ENCODE measurements at regions not wholly inside any gene's neighbourhood (a gene's known extent, or its start where the extent isn't known, plus 50 kb on each side); places are given as distances from the start of the nearest gene placed in this dataset.

DNA sequence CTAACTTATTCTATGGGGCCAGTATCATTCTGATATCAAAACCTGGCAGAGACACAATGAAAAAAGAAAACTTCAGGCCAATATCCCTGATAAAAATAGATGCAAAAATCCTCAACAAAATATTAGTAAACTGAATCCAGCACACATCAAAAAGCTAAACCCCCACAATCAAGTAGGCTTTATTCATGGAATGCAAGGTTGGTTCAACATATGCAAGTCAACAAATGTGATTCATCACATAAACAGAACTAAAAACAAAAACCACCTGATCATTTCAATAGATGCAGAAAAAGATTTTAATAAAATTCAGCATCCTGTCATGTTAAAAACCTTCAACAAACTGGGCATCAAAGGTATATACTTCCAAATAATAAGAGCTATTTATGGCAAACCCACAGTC lies 133.9 kb upstream of the SSTR4 start:
- Histone ChIP-seq H2AFZ (ENCODE audit: low read depth) (no peak overlapping the region), H3K9me2 (no peaks in the 10 kb centered on the region), H3K27ac (ENCODE audit: low read depth in 2 of 2, low read length in 1 of 2) (no peak overlapping the region), H3K79me2 (ENCODE audit: insufficient read depth) (no peaks in the 10 kb centered on the region), H4K20me1 (ENCODE audit: insufficient read depth) (no peaks in the 10 kb centered on the region), H3K27me3 (ENCODE audit: insufficient read depth) (peaks cover 7% of the 10 kb centered on the region), H3K4me3 (ENCODE audit: low read depth in 2 of 2, low read length in 1 of 2) (no peak overlapping the region), H3F3A (replicated peaks; ENCODE audit: insufficient read depth) (no peaks in the 10 kb centered on the region), H3K9ac (no peak overlapping the region), H3K36me3 (replicated peaks in 1 of 2; ENCODE audit: control insufficient read depth in 1 of 2, insufficient read depth in 2 of 2, low read length in 1 of 2) (no peaks in the 10 kb centered on the region), H3K4me1 (ENCODE audit: control insufficient read depth in 1 of 2, insufficient read depth in 2 of 2, low read depth in 1 of 2, low read length in 1 of 2) (no peaks in the 10 kb centered on the region), H3K9me3 (no peaks in the 10 kb centered on the region), H3K4me2 (no peak overlapping the region)
- no peak for DNase-seq
- no peak for TF ChIP-seq RFX5 (IDR thresholded peaks at IDR 0.05; ENCODE audit: low read length)
- TF ChIP-seq, protein P1, sequence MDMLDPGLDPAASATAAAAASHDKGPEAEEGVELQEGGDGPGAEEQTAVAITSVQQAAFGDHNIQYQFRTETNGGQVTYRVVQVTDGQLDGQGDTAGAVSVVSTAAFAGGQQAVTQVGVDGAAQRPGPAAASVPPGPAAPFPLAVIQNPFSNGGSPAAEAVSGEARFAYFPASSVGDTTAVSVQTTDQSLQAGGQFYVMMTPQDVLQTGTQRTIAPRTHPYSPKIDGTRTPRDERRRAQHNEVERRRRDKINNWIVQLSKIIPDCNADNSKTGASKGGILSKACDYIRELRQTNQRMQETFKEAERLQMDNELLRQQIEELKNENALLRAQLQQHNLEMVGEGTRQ (IDR thresholded peaks at IDR 0.05; ENCODE audit: borderline replicate concordance, low read depth, low read length), result no peak
- TF ChIP-seq ELF1 (IDR thresholded peaks at IDR 0.05), result no peak
- TF ChIP-seq FOXM1 (IDR thresholded peaks at IDR 0.05; ENCODE audit: low read depth), result no peak
- no peak for TF ChIP-seq TAF1 (IDR thresholded peaks at IDR 0.05; ENCODE audit: borderline replicate concordance, low read depth, low read length)
- TF ChIP-seq, protein P2, sequence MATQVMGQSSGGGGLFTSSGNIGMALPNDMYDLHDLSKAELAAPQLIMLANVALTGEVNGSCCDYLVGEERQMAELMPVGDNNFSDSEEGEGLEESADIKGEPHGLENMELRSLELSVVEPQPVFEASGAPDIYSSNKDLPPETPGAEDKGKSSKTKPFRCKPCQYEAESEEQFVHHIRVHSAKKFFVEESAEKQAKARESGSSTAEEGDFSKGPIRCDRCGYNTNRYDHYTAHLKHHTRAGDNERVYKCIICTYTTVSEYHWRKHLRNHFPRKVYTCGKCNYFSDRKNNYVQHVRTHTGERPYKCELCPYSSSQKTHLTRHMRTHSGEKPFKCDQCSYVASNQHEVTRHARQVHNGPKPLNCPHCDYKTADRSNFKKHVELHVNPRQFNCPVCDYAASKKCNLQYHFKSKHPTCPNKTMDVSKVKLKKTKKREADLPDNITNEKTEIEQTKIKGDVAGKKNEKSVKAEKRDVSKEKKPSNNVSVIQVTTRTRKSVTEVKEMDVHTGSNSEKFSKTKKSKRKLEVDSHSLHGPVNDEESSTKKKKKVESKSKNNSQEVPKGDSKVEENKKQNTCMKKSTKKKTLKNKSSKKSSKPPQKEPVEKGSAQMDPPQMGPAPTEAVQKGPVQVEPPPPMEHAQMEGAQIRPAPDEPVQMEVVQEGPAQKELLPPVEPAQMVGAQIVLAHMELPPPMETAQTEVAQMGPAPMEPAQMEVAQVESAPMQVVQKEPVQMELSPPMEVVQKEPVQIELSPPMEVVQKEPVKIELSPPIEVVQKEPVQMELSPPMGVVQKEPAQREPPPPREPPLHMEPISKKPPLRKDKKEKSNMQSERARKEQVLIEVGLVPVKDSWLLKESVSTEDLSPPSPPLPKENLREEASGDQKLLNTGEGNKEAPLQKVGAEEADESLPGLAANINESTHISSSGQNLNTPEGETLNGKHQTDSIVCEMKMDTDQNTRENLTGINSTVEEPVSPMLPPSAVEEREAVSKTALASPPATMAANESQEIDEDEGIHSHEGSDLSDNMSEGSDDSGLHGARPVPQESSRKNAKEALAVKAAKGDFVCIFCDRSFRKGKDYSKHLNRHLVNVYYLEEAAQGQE (IDR thresholded peaks at IDR 0.05; ENCODE audit: low read depth, low read length), result no peak
- no peak for TF ChIP-seq MXI1 (IDR thresholded peaks at IDR 0.05; ENCODE audit: low read depth, low read length)
- no peak for TF ChIP-seq SIN3A (IDR thresholded peaks at IDR 0.05; ENCODE audit: borderline replicate concordance, low read depth, low read length)
- TF ChIP-seq SMC3 (IDR thresholded peaks at IDR 0.05; ENCODE audit: low read depth, low read length), result no peak
- TF ChIP-seq JUND (IDR thresholded peaks at IDR 0.05), result no peak
- TF ChIP-seq NFIC (IDR thresholded peaks at IDR 0.05; ENCODE audit: borderline replicate concordance), result no peak
- no peak for TF ChIP-seq FOSL2 (IDR thresholded peaks at IDR 0.05; ENCODE audit: borderline replicate concordance, low read depth)
- no peak for TF ChIP-seq EZH2phosphoT487 (IDR thresholded peaks at IDR 0.05; ENCODE audit: borderline replicate concordance, low read depth)
- no peak for TF ChIP-seq TCF12 (IDR thresholded peaks at IDR 0.05)
- no peak for TF ChIP-seq YY1 (IDR thresholded peaks at IDR 0.05; ENCODE audit: low read depth)
- TF ChIP-seq RAD21 (IDR thresholded peaks at IDR 0.05; ENCODE audit: low read length), result no peak
- no peak for TF ChIP-seq POLR2AphosphoS5 (IDR thresholded peaks at IDR 0.05; ENCODE audit: low read depth, low read length)
- TF ChIP-seq, protein P3, sequence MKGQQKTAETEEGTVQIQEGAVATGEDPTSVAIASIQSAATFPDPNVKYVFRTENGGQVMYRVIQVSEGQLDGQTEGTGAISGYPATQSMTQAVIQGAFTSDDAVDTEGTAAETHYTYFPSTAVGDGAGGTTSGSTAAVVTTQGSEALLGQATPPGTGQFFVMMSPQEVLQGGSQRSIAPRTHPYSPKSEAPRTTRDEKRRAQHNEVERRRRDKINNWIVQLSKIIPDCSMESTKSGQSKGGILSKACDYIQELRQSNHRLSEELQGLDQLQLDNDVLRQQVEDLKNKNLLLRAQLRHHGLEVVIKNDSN (IDR thresholded peaks at IDR 0.05; ENCODE audit: borderline replicate concordance, low read depth), result no peak
- TF ChIP-seq GABPA (IDR thresholded peaks at IDR 0.05; ENCODE audit: low read depth), result no peak
- TF ChIP-seq, protein P4, sequence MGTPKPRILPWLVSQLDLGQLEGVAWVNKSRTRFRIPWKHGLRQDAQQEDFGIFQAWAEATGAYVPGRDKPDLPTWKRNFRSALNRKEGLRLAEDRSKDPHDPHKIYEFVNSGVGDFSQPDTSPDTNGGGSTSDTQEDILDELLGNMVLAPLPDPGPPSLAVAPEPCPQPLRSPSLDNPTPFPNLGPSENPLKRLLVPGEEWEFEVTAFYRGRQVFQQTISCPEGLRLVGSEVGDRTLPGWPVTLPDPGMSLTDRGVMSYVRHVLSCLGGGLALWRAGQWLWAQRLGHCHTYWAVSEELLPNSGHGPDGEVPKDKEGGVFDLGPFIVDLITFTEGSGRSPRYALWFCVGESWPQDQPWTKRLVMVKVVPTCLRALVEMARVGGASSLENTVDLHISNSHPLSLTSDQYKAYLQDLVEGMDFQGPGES (IDR thresholded peaks at IDR 0.05; ENCODE audit: low read depth, low read length), result no peak
- POLR2A ChIA-PET, result no interaction called here
- CTCF ChIA-PET, result no interaction called here

All from SK-N-SH (cell line).